HS-27A (cell line): ENCODE measurements at regions not wholly inside any gene's neighbourhood (a gene's known extent, or its start where the extent isn't known, plus 50 kb on each side); places are given as distances from the start of the nearest gene placed in this dataset.

Experiments
- DNase-seq: peaks from one replicate; pipeline ENCODE4 v3.0.0-alpha.2; 2012; ENCODE audit warnings: low read depth, missing footprints

- no peak for DNase-seq
These were observed 782.9 kb downstream of the BCL11B start for GRCh38 chr14:98489115-98489514.

- no peak for DNase-seq
These were observed 777.4 kb downstream of the BCL11B start for GRCh38 chr14:98494582-98494981.

- no peak for DNase-seq
These were observed 773.7 kb downstream of the BCL11B start for GRCh38 chr14:98498019-98498885.

- DNase-seq: no peak
These were observed 770.7 kb downstream of the BCL11B start for GRCh38 chr14:98501335-98501734.

GRCh38 chr14:98501836-98502235 is 770.2 kb downstream of the BCL11B start:
- DNase-seq: no peak

- DNase-seq: no peak
These were observed 768.7 kb downstream of the BCL11B start for GRCh38 chr14:98503086-98503815.

- no peak for DNase-seq
These were observed 764.7 kb downstream of the BCL11B start for GRCh38 chr14:98507264-98507663.

- no peak for DNase-seq
These were observed 761.6 kb downstream of the BCL11B start for GRCh38 chr14:98510392-98510791.

GRCh38 chr14:98512501-98513251 is 759.3 kb downstream of the BCL11B start:
- no peak for DNase-seq

- no peak for DNase-seq
These were observed 758.4 kb downstream of the BCL11B start for GRCh38 chr14:98513558-98513957.

GRCh38 chr14:98514016-98514415 is 758.0 kb downstream of the BCL11B start:
- DNase-seq: no peak

GRCh38 chr14:98536256-98536655 is 735.7 kb downstream of the BCL11B start:
- no peak for DNase-seq

- DNase-seq: no peak
These were observed 729.7 kb downstream of the BCL11B start for GRCh38 chr14:98542316-98542715.

- DNase-seq: no peak
These were observed 728.9 kb downstream of the BCL11B start for GRCh38 chr14:98543074-98543473.

- DNase-seq: no peak
These were observed 727.8 kb downstream of the BCL11B start for GRCh38 chr14:98544174-98544573.

- DNase-seq: no peak
These were observed 726.8 kb downstream of the BCL11B start for GRCh38 chr14:98545181-98545580.

GRCh38 chr14:98548071-98548686 is 723.8 kb downstream of the BCL11B start:
- no peak for DNase-seq

GRCh38 chr14:98551028-98551427 is 721.0 kb downstream of the BCL11B start:
- DNase-seq: no peak

GRCh38 chr14:98555440-98555839 is 716.6 kb downstream of the BCL11B start:
- no peak for DNase-seq

- DNase-seq: no peak
These were observed 708.0 kb downstream of the BCL11B start for GRCh38 chr14:98564006-98564405.

GRCh38 chr14:98564541-98564940 is 707.5 kb downstream of the BCL11B start:
- no peak for DNase-seq

GRCh38 chr14:98571104-98571503 is 700.9 kb downstream of the BCL11B start:
- DNase-seq: no peak
